ENCODE measurements at regions not wholly inside any gene's neighbourhood (a gene's known extent, or its start where the extent isn't known, plus 50 kb on each side); places are given as distances from the start of the nearest gene placed in this dataset.
"Not testable (repeated sequence)": the region's sequence is repeated elsewhere in the genome, so short reads cannot be mapped to it uniquely, and the experiment has no call there.

- not testable (repeated sequence) for TF ChIP-seq CTCF (IDR thresholded peaks at IDR 0.05; ENCODE audit: poor library complexity); EZH2 (IDR thresholded peaks at IDR 0.05; ENCODE audit: borderline replicate concordance); EZH2phosphoT487 (IDR thresholded peaks at IDR 0.05; ENCODE audit: low read depth, severe bottlenecking, unreplicated experiment)
Measured at GRCh38 chrX:92485487-92485886, 706.3 kb downstream of the PCDH11X start.
